ENCODE measurements at regions not wholly inside any gene's neighbourhood (a gene's known extent, or its start where the extent isn't known, plus 50 kb on each side); places are given as distances from the start of the nearest gene placed in this dataset.

DNA sequence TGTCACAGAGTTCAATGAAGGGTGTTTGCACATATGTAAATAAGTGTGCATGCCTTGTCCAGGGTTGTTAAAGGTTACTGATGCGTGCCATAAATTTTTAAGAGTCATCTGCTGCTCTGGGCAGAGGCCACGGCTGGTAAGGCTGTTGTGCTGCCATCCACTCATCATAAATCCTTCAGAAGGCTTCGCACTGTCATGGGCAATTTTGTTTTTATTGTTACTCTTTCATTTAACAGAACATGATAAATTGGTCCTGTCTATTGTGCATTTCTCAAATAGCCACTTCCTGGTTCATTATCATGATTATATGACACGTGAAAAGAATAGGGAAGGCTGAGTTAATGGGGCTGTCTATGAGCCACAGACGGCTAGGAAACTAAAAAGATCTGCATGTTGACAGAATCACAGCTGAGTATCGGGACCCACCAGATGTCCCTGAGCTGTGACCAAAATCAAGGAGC, 634.3 kb upstream of the SOX11 start:
- TF ChIP-seq, protein P1, sequence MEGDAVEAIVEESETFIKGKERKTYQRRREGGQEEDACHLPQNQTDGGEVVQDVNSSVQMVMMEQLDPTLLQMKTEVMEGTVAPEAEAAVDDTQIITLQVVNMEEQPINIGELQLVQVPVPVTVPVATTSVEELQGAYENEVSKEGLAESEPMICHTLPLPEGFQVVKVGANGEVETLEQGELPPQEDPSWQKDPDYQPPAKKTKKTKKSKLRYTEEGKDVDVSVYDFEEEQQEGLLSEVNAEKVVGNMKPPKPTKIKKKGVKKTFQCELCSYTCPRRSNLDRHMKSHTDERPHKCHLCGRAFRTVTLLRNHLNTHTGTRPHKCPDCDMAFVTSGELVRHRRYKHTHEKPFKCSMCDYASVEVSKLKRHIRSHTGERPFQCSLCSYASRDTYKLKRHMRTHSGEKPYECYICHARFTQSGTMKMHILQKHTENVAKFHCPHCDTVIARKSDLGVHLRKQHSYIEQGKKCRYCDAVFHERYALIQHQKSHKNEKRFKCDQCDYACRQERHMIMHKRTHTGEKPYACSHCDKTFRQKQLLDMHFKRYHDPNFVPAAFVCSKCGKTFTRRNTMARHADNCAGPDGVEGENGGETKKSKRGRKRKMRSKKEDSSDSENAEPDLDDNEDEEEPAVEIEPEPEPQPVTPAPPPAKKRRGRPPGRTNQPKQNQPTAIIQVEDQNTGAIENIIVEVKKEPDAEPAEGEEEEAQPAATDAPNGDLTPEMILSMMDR (IDR thresholded peaks at IDR 0.05; ENCODE audit: low read depth, low read length, poor library complexity, severe bottlenecking), result no peak
- no peak for TF ChIP-seq EZH2phosphoT487 (IDR thresholded peaks at IDR 0.05; ENCODE audit: borderline replicate concordance, low read length)
